ENCODE measurements at regions not wholly inside any gene's neighbourhood (a gene's known extent, or its start where the extent isn't known, plus 50 kb on each side); places are given as distances from the start of the nearest gene placed in this dataset.

GRCh38 chrX:39654183-39654925 lies 443.4 kb downstream of the BCOR start:
- TF ChIP-seq CTCF (IDR thresholded peaks at IDR 0.05 in 8 of 11, conservative IDR thresholded peaks at IDR 0.05 in 3 of 11) (no peak), POLR2A (IDR thresholded peaks at IDR 0.05) (no peak), POLR2AphosphoS5 (IDR thresholded peaks at IDR 0.05) (no peak)

All from spleen (tissue), 7 donors.